ENCODE measurements at regions not wholly inside any gene's neighbourhood (a gene's known extent, or its start where the extent isn't known, plus 50 kb on each side); places are given as distances from the start of the nearest gene placed in this dataset.

- CTCF ChIA-PET: no interaction called here
Observed at GRCh38 chr2:121907928-121908327, 152.5 kb downstream of the TSN start.

GRCh38 chr2:121910139-121910538 is 154.7 kb downstream of the TSN start:
- no peak overlapping the region for H3K27ac ChIP-seq (ENCODE audit: low read length in 2 of 2)
- H3K9me3 Mint-ChIP-seq (ENCODE audit: insufficient read depth): no peaks in the 10 kb centered on the region
- no peak overlapping the region for H2AFZ ChIP-seq (ENCODE audit: insufficient read depth, low read depth, low read length, poor library complexity, severe bottlenecking)
- H3K4me1 Mint-ChIP-seq: no peaks in the 10 kb centered on the region
- H3K9ac ChIP-seq (ENCODE audit: low read length): no peak overlapping the region
- ChIA-PET CTCF (no interaction called here), POLR2A (no interaction called here)
- intact Hi-C loops (cut with micrococcal nuclease): no loop called here
- H3K4me3 Mint-ChIP-seq: no peak overlapping the region
- H3K36me3 ChIP-seq (replicated peaks in 1 of 2; ENCODE audit: control extremely low read depth in 1 of 2, control insufficient read depth in 1 of 2, extremely low read depth in 1 of 2, insufficient read depth in 2 of 2, low read length in 1 of 2): no peaks in the 10 kb centered on the region
- WGBS (ENCODE audit: insufficient coverage): no CpG with 5 or more reads among the region's 1 CpG
- ATAC-seq (ENCODE audit: low read depth): no peak
- no peaks in the 10 kb centered on the region for H4K20me1 ChIP-seq (ENCODE audit: control insufficient read depth, insufficient read depth, low read length, poor library complexity, severe bottlenecking)
- no peak overlapping the region for H3K4me3 ChIP-seq (ENCODE audit: control extremely low read depth in 1 of 5, extremely low read depth in 1 of 5, insufficient read depth in 1 of 5, low read depth in 2 of 5, low read length in 4 of 5)
- H3K27me3 ChIP-seq (replicated peaks in 1 of 4; ENCODE audit: control extremely low read depth in 1 of 4, control insufficient read depth in 3 of 4, insufficient read depth in 4 of 4, low read length in 3 of 4): no peaks in the 10 kb centered on the region
- H3K27ac Mint-ChIP-seq: no peak overlapping the region
- peaks cover 0 to 7% (median 0%) of the 10 kb centered on the region in 3 donors for H3K9me3 ChIP-seq (ENCODE audit: control extremely low read depth in 1 of 3, control insufficient read depth in 2 of 3, insufficient read depth in 1 of 3, low read length in 2 of 3)
- DNase-seq: no peak
- H3K79me2 ChIP-seq (ENCODE audit: control insufficient read depth, insufficient read depth, low read length): no peaks in the 10 kb centered on the region
- no peaks in the 10 kb centered on the region for H3K4me1 ChIP-seq (ENCODE audit: control insufficient read depth in 2 of 2, insufficient read depth in 2 of 2, low read length in 2 of 2)
- no peak overlapping the region for H3K4me2 ChIP-seq (replicated peaks; ENCODE audit: low read depth, low read length, poor library complexity, severe bottlenecking)
- TF ChIP-seq EZH2 (IDR thresholded peaks at IDR 0.05; ENCODE audit: borderline replicate concordance, insufficient read depth, low read depth, low read length, poor library complexity, severe bottlenecking): no peak
- no peak for TF ChIP-seq CTCF (IDR thresholded peaks at IDR 0.05)
- no peaks in the 10 kb centered on the region for H3K27me3 Mint-ChIP-seq

More at GRCh38 chr2:121907928-121908327, 152.5 kb downstream of the TSN start:
- no peak for TF ChIP-seq CTCF (IDR thresholded peaks at IDR 0.05)
- no peak for TF ChIP-seq EZH2 (IDR thresholded peaks at IDR 0.05; ENCODE audit: borderline replicate concordance, insufficient read depth, low read depth, low read length, poor library complexity, severe bottlenecking)
- no peaks in the 10 kb centered on the region for H3K27me3 ChIP-seq (replicated peaks in 1 of 4; ENCODE audit: control extremely low read depth in 1 of 4, control insufficient read depth in 3 of 4, insufficient read depth in 4 of 4, low read length in 3 of 4)
- H3K4me3 Mint-ChIP-seq: no peak overlapping the region
- 80% methylated on average over 8 of the region's 10 CpGs for WGBS (ENCODE audit: insufficient coverage)
- H3K36me3 ChIP-seq (replicated peaks in 1 of 2; ENCODE audit: control extremely low read depth in 1 of 2, control insufficient read depth in 1 of 2, extremely low read depth in 1 of 2, insufficient read depth in 2 of 2, low read length in 1 of 2): no peaks in the 10 kb centered on the region
- H3K27me3 Mint-ChIP-seq: no peaks in the 10 kb centered on the region
- no peak overlapping the region for H3K4me3 ChIP-seq (ENCODE audit: control extremely low read depth in 1 of 5, extremely low read depth in 1 of 5, insufficient read depth in 1 of 5, low read depth in 2 of 5, low read length in 4 of 5)
- H3K4me1 Mint-ChIP-seq: no peaks in the 10 kb centered on the region
- no peak overlapping the region for H3K9ac ChIP-seq (ENCODE audit: low read length)
- intact Hi-C loops (cut with micrococcal nuclease): no loop called here
- no peaks in the 10 kb centered on the region for H3K9me3 Mint-ChIP-seq (ENCODE audit: insufficient read depth)
- H3K9me3 ChIP-seq (ENCODE audit: control extremely low read depth in 1 of 3, control insufficient read depth in 2 of 3, insufficient read depth in 1 of 3, low read length in 2 of 3): peaks cover 0 to 7% (median 0%) of the 10 kb centered on the region in 3 donors
- no peak overlapping the region for H2AFZ ChIP-seq (ENCODE audit: insufficient read depth, low read depth, low read length, poor library complexity, severe bottlenecking)
- H3K4me1 ChIP-seq (ENCODE audit: control insufficient read depth in 2 of 2, insufficient read depth in 2 of 2, low read length in 2 of 2): no peaks in the 10 kb centered on the region
- DNase-seq: no peak
- H3K27ac Mint-ChIP-seq: no peak overlapping the region
- POLR2A ChIA-PET: no interaction called here
- no peaks in the 10 kb centered on the region for H3K79me2 ChIP-seq (ENCODE audit: control insufficient read depth, insufficient read depth, low read length)
- H4K20me1 ChIP-seq (ENCODE audit: control insufficient read depth, insufficient read depth, low read length, poor library complexity, severe bottlenecking): no peaks in the 10 kb centered on the region
- H3K4me2 ChIP-seq (replicated peaks; ENCODE audit: low read depth, low read length, poor library complexity, severe bottlenecking): no peak overlapping the region
- H3K27ac ChIP-seq (ENCODE audit: low read length in 2 of 2): no peak overlapping the region
- ATAC-seq (ENCODE audit: low read depth): no peak
